ENCODE measurements at regions not wholly inside any gene's neighbourhood (a gene's known extent, or its start where the extent isn't known, plus 50 kb on each side); places are given as distances from the start of the nearest gene placed in this dataset.

DNA sequence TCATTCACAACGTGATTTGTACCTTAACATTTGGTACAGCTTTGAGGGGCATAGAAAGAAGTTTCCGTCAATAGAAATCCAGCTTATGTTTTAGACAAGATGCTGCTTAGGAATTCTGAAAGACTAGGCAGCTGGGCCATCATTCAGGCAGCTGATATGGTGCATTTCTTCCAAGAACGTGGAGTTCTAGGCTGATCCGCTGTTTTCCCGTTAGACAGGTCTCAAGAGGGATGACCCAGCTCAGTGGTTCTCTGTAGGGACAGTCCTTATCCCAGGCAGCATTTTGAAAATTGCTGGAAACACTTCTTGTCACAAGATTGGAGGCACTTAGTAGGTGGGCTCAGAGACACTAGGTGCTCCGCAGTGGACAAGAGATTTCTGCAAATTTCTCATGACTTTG lies 242.7 kb upstream of the FOXK1 start:
- TF ChIP-seq, protein P1, sequence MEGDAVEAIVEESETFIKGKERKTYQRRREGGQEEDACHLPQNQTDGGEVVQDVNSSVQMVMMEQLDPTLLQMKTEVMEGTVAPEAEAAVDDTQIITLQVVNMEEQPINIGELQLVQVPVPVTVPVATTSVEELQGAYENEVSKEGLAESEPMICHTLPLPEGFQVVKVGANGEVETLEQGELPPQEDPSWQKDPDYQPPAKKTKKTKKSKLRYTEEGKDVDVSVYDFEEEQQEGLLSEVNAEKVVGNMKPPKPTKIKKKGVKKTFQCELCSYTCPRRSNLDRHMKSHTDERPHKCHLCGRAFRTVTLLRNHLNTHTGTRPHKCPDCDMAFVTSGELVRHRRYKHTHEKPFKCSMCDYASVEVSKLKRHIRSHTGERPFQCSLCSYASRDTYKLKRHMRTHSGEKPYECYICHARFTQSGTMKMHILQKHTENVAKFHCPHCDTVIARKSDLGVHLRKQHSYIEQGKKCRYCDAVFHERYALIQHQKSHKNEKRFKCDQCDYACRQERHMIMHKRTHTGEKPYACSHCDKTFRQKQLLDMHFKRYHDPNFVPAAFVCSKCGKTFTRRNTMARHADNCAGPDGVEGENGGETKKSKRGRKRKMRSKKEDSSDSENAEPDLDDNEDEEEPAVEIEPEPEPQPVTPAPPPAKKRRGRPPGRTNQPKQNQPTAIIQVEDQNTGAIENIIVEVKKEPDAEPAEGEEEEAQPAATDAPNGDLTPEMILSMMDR (IDR thresholded peaks at IDR 0.05), result no peak
- TF ChIP-seq EP300 (IDR thresholded peaks at IDR 0.05), result no peak
- TF ChIP-seq POLR2A (IDR thresholded peaks at IDR 0.05), result no peak

Measured in ovary (tissue), 3 donors.